Central memory CD8-positive, alpha-beta T cell (primary cell): ENCODE measurements at regions not wholly inside any gene's neighbourhood (a gene's known extent, or its start where the extent isn't known, plus 50 kb on each side); places are given as distances from the start of the nearest gene placed in this dataset.

Experiments
- ATAC-seq: fragments of 150-1000 bp; cut with Tn5 transposase; replicated peaks from 2 replicates; pipeline ENCODE4 v1.10.0; 2022; ENCODE audit warnings: mild to moderate bottlenecking, moderate FRiP score, moderate number of reproducible peaks; ENCODE audit not compliant: poor library complexity, severe bottlenecking; ENCODE audit errors: extremely low read depth
- DNase-seq, 2 donors: peaks; one replicate each; pipeline ENCODE4 v3.0.0; 2021; ENCODE audit warnings: low spot score in 2 of 2
- H3K27ac Mint-ChIP-seq: one replicate; pipeline ENCODE4 v1.8.0; 2022; ENCODE audit warnings: low read depth, mild to moderate bottlenecking, moderate library complexity, mixed read lengths
- H3K27me3 Mint-ChIP-seq: one replicate; pipeline ENCODE4 v1.8.0; 2022; ENCODE audit warnings: mixed read lengths
- H3K36me3 Mint-ChIP-seq: one replicate; pipeline ENCODE4 v1.8.0; 2022; ENCODE audit warnings: mild to moderate bottlenecking, moderate library complexity, mixed read lengths; ENCODE audit not compliant: insufficient read depth
- H3K4me1 Mint-ChIP-seq: one replicate; pipeline ENCODE4 v1.8.0; 2022; ENCODE audit warnings: mixed read lengths
- H3K4me3 Mint-ChIP-seq: one replicate; pipeline ENCODE4 v1.8.0; 2022; ENCODE audit warnings: mild to moderate bottlenecking, moderate library complexity, mixed read lengths
- H3K9me3 Mint-ChIP-seq: one replicate; pipeline ENCODE4 v1.8.0; 2022; ENCODE audit warnings: mixed read lengths

GRCh38 chr14:49992901-49993339, 100.0 kb downstream of the ARF6 start:
- H3K9me3 Mint-ChIP-seq: no peaks in the 10 kb centered on the region
- peaks cover 12% of the 10 kb centered on the region for H3K4me1 Mint-ChIP-seq
- peaks cover 3% of the 10 kb centered on the region for H3K36me3 Mint-ChIP-seq
- no peak for ATAC-seq
- DNase-seq: no peak
- no peak overlapping the region for H3K4me3 Mint-ChIP-seq
- no peaks in the 10 kb centered on the region for H3K27me3 Mint-ChIP-seq
- no peak overlapping the region for H3K27ac Mint-ChIP-seq

GRCh38 chr14:49993565-49993964, 100.7 kb downstream of the ARF6 start:
- Mint-ChIP-seq H3K4me1 (peaks cover 16% of the 10 kb centered on the region), H3K9me3 (no peaks in the 10 kb centered on the region), H3K27me3 (no peaks in the 10 kb centered on the region), H3K27ac (no peak overlapping the region), H3K4me3 (no peak overlapping the region), H3K36me3 (peaks cover 3% of the 10 kb centered on the region)
- ATAC-seq: no peak
- DNase-seq: no peak

- Mint-ChIP-seq H3K9me3 (no peaks in the 10 kb centered on the region), H3K36me3 (peaks cover 4% of the 10 kb centered on the region), H3K4me1 (peaks cover 28% of the 10 kb centered on the region), H3K27ac (no peak overlapping the region), H3K4me3 (no peak overlapping the region), H3K27me3 (no peaks in the 10 kb centered on the region)
- no peak for ATAC-seq
- DNase-seq: no peak
Observed at GRCh38 chr14:49994951-49995561, 102.2 kb downstream of the ARF6 start.

- Mint-ChIP-seq H3K36me3 (peaks cover 24% of the 10 kb centered on the region), H3K4me1 (peaks cover 52% of the 10 kb centered on the region), H3K27ac (peak overlapping the region; percentile 96), H3K9me3 (no peaks in the 10 kb centered on the region), H3K27me3 (no peaks in the 10 kb centered on the region), H3K4me3 (no peak overlapping the region)
- ATAC-seq (no peak), DNase-seq (no peak)
Observed at GRCh38 chr14:49997991-49998390, 105.1 kb downstream of the ARF6 start.

GRCh38 chr14:49999146-49999761, 106.4 kb downstream of the ARF6 start:
- H3K9me3 Mint-ChIP-seq: no peaks in the 10 kb centered on the region
- H3K27me3 Mint-ChIP-seq: no peaks in the 10 kb centered on the region
- H3K4me1 Mint-ChIP-seq: peaks cover 55% of the 10 kb centered on the region
- DNase-seq (peak; percentile 47 to 72), ATAC-seq (peak; percentile 33)
- H3K27ac Mint-ChIP-seq: peak overlapping the region; percentile 96
- H3K36me3 Mint-ChIP-seq: peaks cover 25% of the 10 kb centered on the region
- H3K4me3 Mint-ChIP-seq: peak overlapping the region; percentile 80

- Mint-ChIP-seq H3K27ac (peak overlapping the region; percentile 96), H3K9me3 (no peaks in the 10 kb centered on the region), H3K4me1 (peaks cover 58% of the 10 kb centered on the region), H3K27me3 (no peaks in the 10 kb centered on the region), H3K36me3 (peaks cover 25% of the 10 kb centered on the region), H3K4me3 (peak overlapping the region; percentile 80)
- ATAC-seq (no peak), DNase-seq (no peak)
Observed at GRCh38 chr14:49999826-50000379, 107.0 kb downstream of the ARF6 start.

- Mint-ChIP-seq H3K4me1 (peaks cover 63% of the 10 kb centered on the region), H3K27ac (peak overlapping the region; percentile 96), H3K27me3 (no peaks in the 10 kb centered on the region), H3K36me3 (peaks cover 25% of the 10 kb centered on the region), H3K4me3 (peak overlapping the region; percentile 80), H3K9me3 (no peaks in the 10 kb centered on the region)
- ATAC-seq: peak; percentile 2
- DNase-seq: peak; percentile 39 to 61
Observed at GRCh38 chr14:50000380-50001150, 107.7 kb downstream of the ARF6 start.

- Mint-ChIP-seq H3K27me3 (no peaks in the 10 kb centered on the region), H3K4me3 (peak overlapping the region; percentile 80), H3K36me3 (peaks cover 25% of the 10 kb centered on the region), H3K27ac (peak overlapping the region; percentile 96), H3K9me3 (no peaks in the 10 kb centered on the region), H3K4me1 (peaks cover 63% of the 10 kb centered on the region)
- peak; percentile 38 for ATAC-seq
- peak; percentile 58 to 66 for DNase-seq
Observed at GRCh38 chr14:50001151-50001998, 108.5 kb downstream of the ARF6 start.

- H3K27ac Mint-ChIP-seq: peak overlapping the region; percentile 96
- peak overlapping the region; percentile 80 for H3K4me3 Mint-ChIP-seq
- peak; percentile 56 to 75 for DNase-seq
- peaks cover 25% of the 10 kb centered on the region for H3K36me3 Mint-ChIP-seq
- H3K4me1 Mint-ChIP-seq: peaks cover 63% of the 10 kb centered on the region
- H3K27me3 Mint-ChIP-seq: no peaks in the 10 kb centered on the region
- H3K9me3 Mint-ChIP-seq: no peaks in the 10 kb centered on the region
- peak; percentile 61 for ATAC-seq
Observed at GRCh38 chr14:50001999-50002925, 109.4 kb downstream of the ARF6 start.

- H3K27ac Mint-ChIP-seq: peak overlapping the region; percentile 96
Observed at GRCh38 chr14:50002926-50003212, 110.0 kb downstream of the ARF6 start.

GRCh38 chr14:50003213-50004021, 110.5 kb downstream of the ARF6 start:
- ATAC-seq (peak; percentile 29), DNase-seq (peak; percentile 72 to 86)
- Mint-ChIP-seq H3K27ac (peak overlapping the region; percentile 96), H3K4me3 (peak overlapping the region; percentile 80), H3K9me3 (no peaks in the 10 kb centered on the region), H3K4me1 (peaks cover 55% of the 10 kb centered on the region), H3K36me3 (peaks cover 25% of the 10 kb centered on the region), H3K27me3 (no peaks in the 10 kb centered on the region)

More at GRCh38 chr14:50002926-50003212, 110.0 kb downstream of the ARF6 start:
- ATAC-seq (no peak), DNase-seq (no peak)
- H3K9me3 Mint-ChIP-seq: no peaks in the 10 kb centered on the region
- H3K36me3 Mint-ChIP-seq: peaks cover 25% of the 10 kb centered on the region
- H3K27me3 Mint-ChIP-seq: no peaks in the 10 kb centered on the region
- H3K4me1 Mint-ChIP-seq: peaks cover 58% of the 10 kb centered on the region
- peak overlapping the region; percentile 80 for H3K4me3 Mint-ChIP-seq
